ENCODE measurements at regions not wholly inside any gene's neighbourhood (a gene's known extent, or its start where the extent isn't known, plus 50 kb on each side); places are given as distances from the start of the nearest gene placed in this dataset.

DNA sequence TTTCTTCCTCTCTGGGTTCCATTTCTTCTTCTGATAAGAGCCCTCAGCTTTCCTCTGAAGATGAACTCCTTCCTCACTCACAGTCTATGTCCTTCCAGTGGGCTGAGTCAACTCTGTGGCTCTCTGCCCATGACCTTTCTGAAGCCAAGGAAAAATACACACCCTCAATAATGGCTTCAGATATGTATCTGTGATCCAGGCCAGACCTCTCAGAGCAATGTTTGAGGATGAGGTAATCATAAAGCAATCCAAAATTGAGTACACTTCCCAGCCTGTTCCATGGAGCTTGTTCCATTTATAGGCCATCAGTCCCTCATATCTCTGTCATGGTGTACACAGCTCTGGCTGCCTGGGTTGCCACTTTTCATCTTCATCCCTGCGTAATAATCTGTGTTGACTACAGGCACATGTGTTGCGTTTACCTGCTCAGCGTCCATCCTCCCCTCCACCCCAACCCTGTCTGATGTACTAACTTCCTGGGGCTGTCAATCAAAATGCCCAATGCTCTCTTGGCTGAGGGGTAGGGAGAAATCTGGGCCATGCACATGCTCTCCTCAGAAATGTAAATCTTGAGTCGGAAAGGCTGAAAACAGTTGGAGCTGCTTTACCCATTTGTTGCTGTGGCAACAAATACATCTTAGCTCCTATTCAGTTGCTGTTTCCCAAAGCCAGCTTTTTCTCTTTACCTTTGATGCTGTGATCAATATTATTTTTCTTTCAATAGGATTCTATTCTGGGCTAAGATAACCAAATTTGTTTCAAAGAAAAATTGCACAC lies 377.8 kb upstream of the TMEM132C start:
- DNase-seq (ENCODE audit: extremely low read depth, low read depth), result no peak
- TF ChIP-seq, protein P1, sequence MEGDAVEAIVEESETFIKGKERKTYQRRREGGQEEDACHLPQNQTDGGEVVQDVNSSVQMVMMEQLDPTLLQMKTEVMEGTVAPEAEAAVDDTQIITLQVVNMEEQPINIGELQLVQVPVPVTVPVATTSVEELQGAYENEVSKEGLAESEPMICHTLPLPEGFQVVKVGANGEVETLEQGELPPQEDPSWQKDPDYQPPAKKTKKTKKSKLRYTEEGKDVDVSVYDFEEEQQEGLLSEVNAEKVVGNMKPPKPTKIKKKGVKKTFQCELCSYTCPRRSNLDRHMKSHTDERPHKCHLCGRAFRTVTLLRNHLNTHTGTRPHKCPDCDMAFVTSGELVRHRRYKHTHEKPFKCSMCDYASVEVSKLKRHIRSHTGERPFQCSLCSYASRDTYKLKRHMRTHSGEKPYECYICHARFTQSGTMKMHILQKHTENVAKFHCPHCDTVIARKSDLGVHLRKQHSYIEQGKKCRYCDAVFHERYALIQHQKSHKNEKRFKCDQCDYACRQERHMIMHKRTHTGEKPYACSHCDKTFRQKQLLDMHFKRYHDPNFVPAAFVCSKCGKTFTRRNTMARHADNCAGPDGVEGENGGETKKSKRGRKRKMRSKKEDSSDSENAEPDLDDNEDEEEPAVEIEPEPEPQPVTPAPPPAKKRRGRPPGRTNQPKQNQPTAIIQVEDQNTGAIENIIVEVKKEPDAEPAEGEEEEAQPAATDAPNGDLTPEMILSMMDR (IDR thresholded peaks at IDR 0.05; ENCODE audit: low read depth, low read length, missing control alignments), result no peak

DNA sequence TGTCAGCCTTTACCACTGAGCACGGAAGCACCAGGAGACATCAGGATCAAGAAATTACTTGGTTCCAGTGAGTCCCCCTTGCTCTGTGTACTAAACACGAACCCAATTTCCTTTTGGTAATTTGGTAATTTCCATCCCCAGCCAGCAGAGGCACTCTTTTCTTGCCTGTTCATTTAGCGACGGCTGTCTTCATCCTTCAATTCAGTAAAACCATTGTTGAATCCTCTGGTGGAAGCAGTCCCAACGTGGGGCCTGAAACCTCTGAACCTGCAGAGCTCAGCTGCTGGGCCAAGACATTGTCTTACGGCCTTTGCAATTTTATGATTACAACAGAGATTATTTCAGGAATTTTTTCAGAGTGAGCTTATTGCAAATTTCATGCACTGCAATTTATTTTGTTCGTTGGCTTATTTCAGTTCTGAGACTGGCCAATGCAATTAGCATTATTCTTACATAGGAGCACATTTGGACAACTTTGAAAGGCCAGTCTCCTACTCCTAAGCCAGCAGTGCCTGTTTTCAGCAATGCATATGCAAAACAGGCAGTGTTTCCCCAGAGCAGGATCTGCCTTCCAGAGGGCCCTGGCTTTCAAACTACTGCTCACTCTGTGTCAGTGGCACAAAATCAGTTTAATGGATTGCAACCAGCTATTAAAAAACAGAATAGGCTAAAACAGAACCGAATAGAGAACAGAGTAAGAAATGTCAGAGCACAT lies 372.9 kb upstream of the TMEM132C start:
- TF ChIP-seq, protein P1 (IDR thresholded peaks at IDR 0.05; ENCODE audit: low read depth, low read length, missing control alignments), result peak; percentile 14
- no peak for DNase-seq (ENCODE audit: extremely low read depth, low read depth)
- no peak overlapping the region for H3K4me3 ChIP-seq (replicated peaks; ENCODE audit: low read depth, low read length)

More for the DNA sequence above, 377.8 kb upstream of the TMEM132C start:
- no peak overlapping the region for H3K4me3 ChIP-seq (replicated peaks; ENCODE audit: low read depth, low read length)

DNA sequence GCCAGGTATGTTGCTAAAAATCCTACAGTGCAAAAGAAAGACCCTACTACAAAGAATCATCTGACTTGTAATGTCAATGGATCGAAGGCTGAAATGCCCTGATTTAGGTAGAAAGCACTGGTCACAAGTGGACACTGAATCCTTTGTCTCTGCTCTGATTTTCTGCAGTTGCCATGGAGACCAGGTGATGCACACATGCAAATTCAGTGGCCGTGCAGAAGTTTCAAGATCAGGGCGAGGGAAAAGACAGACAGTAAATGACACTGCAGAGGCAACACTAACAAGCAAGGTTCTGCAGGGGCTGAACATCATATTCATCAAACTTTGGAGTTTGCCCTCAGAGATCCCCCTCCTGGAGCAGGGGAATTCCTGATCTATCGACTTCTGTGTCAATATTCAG lies 370.3 kb upstream of the TMEM132C start:
- H3K4me3 ChIP-seq (replicated peaks; ENCODE audit: low read depth, low read length), result no peak overlapping the region
- TF ChIP-seq, protein P1 (IDR thresholded peaks at IDR 0.05; ENCODE audit: low read depth, low read length, missing control alignments), result no peak
- DNase-seq (ENCODE audit: extremely low read depth, low read depth), result no peak

DNA sequence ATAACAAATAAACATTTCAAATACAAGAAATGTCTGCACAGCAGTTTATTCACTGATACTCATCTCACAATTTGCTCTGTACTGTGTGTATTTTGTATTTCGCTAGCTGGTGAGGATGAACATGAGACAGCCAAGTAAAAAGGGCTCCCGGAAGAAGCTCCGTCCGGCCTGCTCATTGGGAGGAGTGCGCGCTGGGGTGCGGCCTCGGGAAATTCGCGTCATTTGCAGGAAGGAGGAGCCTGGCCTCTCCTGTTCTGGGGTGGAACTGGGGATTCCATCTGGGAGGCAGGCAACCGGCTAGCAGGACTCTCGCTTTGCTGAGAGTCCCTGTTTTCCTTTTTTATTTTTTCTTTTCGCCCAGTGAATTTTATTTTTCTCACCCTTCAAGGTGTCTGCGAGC lies 368.4 kb upstream of the TMEM132C start:
- no peak for DNase-seq (ENCODE audit: extremely low read depth, low read depth)
- no peak overlapping the region for H3K4me3 ChIP-seq (replicated peaks; ENCODE audit: low read depth, low read length)
- TF ChIP-seq, protein P1 (IDR thresholded peaks at IDR 0.05; ENCODE audit: low read depth, low read length, missing control alignments), result no peak

DNA sequence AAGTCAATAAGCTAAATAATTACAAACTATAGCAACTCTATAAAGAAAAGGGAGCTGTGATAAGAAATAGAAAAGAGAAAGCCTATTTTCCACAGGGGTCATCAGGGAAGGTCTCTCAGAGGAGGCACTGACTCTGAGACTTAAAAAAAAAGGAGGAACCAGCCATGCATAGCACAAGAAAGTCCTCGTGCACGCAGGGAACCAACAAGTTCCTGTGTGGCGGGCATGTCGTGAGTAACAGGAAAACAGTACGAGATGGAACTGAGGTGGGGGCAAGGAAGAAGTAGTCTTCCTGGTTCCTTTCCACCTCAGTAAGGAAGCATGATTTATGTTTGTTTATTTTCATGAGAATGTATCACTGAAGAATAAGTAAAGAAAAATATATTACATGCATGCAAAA lies 367.0 kb upstream of the TMEM132C start:
- no peak overlapping the region for H3K4me3 ChIP-seq (replicated peaks; ENCODE audit: low read depth, low read length)
- TF ChIP-seq, protein P1 (IDR thresholded peaks at IDR 0.05; ENCODE audit: low read depth, low read length, missing control alignments), result no peak
- DNase-seq (ENCODE audit: extremely low read depth, low read depth), result no peak

DNA sequence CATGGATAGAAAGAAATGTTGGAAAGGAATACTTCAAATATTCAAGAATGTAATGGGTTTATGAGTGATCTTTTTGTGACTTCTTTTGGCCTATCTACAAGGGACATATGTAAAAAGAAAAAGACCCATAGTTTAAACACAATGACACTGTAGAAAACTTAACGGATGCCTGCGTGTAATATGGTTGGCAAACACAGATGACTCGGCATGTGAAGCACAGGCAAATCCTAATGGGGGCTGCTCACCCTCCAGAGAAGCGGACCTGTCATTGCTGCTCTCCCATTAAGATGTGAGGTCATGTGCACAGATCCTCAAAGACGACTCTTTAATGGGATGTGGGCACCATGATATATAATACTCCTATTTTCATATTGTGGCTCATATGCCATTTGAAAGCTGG lies 366.6 kb upstream of the TMEM132C start:
- DNase-seq (ENCODE audit: extremely low read depth, low read depth), result no peak
- TF ChIP-seq, protein P1 (IDR thresholded peaks at IDR 0.05; ENCODE audit: low read depth, low read length, missing control alignments), result no peak
- H3K4me3 ChIP-seq (replicated peaks; ENCODE audit: low read depth, low read length), result no peak overlapping the region
